Stimulated activated effector memory CD8-positive, alpha-beta T cell treated with anti-CD3 and anti-CD28 coated beads, Interleukin-12 subunit alpha, Interleukin-12 subunit beta, amount 100 ng/mL, for 72 hours (primary cell): ENCODE measurements at regions not wholly inside any gene's neighbourhood (a gene's known extent, or its start where the extent isn't known, plus 50 kb on each side); places are given as distances from the start of the nearest gene placed in this dataset.

ENCODE experiments used
- ATAC-seq: fragments of 150-1000 bp; cut with Tn5 transposase; 2 replicates; pipeline ENCODE4 v1.10.0; 2021
- DNase-seq, 2 donors: peaks; one replicate each; pipeline ENCODE4 v3.0.0; 2021 to 2022; ENCODE audit warnings: low spot score in 2 of 2
- H3K27ac Mint-ChIP-seq: one replicate; pipeline ENCODE4 v1.8.0; 2022; ENCODE audit warnings: mild to moderate bottlenecking, mixed read lengths
- H3K36me3 Mint-ChIP-seq: one replicate; pipeline ENCODE4 v1.8.0; 2022; ENCODE audit warnings: mild to moderate bottlenecking, mixed read lengths
- H3K4me1 Mint-ChIP-seq: one replicate; pipeline ENCODE4 v1.8.0; 2022; ENCODE audit warnings: mixed read lengths
- H3K4me3 Mint-ChIP-seq: one replicate; pipeline ENCODE4 v1.8.0; 2022; ENCODE audit warnings: mild to moderate bottlenecking, mixed read lengths
- H3K9me3 Mint-ChIP-seq: one replicate; pipeline ENCODE4 v1.8.0; 2022; ENCODE audit warnings: mixed read lengths

DNA sequence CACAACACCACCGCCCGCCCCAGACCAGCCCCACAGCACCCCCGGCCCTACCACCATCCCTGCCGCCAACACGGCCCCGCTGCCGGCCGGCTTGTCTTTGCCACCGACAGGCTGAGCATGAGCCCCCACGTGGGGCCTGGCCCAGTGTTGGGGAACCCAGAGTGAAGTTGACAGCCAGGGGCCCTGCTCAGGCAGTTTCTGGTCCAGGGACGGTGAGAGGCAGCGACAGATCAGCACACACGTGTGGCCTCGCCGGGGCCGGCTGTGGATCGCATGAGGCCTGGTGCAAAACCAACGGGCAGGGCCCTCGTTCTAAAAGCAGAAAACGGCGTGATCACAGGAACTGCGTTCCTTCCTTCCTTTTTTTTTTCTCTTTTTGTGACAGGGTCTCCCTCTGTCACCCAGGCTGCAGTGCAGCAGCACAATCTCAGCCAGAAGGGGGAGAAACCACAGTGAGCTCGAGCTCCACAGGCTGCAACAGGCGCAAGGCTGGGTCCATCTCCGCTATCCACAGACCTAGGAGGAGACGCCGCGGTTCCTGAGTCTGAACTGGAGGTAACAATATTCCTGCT is 50.5 kb upstream of the FBRSL1 start:
- no peak overlapping the region for H3K27ac Mint-ChIP-seq
- no peak overlapping the region for H3K4me3 Mint-ChIP-seq
- no peaks in the 10 kb centered on the region for H3K36me3 Mint-ChIP-seq
- no peaks in the 10 kb centered on the region for H3K9me3 Mint-ChIP-seq
- peaks cover 23% of the 10 kb centered on the region for H3K4me1 Mint-ChIP-seq
- DNase-seq (no peak), ATAC-seq (no peak)

DNA sequence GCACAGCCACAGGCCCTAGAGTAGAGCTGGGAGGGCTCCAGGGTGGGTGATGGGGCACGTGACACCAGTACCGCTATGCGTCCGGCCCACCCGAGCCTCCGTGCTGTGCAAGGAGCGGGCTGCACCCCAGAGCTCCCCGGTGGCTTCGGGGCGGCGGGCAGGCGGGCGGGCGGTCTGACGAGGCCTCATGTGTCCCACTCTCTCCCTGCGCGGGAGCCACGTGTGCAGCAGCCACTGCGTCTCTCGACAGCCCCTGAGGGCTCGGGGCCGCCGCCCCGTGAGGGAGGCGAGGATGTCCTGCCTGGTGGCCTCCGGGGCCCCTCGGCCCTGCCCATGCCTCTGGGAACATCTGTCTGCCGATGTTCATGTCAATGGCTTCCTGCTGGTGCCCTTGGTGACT is 51.2 kb upstream of the FBRSL1 start:
- Mint-ChIP-seq H3K4me3 (no peak overlapping the region), H3K4me1 (peaks cover 22% of the 10 kb centered on the region), H3K27ac (no peak overlapping the region), H3K9me3 (no peaks in the 10 kb centered on the region), H3K36me3 (no peaks in the 10 kb centered on the region)
- DNase-seq (no peak), ATAC-seq (no peak)

DNA sequence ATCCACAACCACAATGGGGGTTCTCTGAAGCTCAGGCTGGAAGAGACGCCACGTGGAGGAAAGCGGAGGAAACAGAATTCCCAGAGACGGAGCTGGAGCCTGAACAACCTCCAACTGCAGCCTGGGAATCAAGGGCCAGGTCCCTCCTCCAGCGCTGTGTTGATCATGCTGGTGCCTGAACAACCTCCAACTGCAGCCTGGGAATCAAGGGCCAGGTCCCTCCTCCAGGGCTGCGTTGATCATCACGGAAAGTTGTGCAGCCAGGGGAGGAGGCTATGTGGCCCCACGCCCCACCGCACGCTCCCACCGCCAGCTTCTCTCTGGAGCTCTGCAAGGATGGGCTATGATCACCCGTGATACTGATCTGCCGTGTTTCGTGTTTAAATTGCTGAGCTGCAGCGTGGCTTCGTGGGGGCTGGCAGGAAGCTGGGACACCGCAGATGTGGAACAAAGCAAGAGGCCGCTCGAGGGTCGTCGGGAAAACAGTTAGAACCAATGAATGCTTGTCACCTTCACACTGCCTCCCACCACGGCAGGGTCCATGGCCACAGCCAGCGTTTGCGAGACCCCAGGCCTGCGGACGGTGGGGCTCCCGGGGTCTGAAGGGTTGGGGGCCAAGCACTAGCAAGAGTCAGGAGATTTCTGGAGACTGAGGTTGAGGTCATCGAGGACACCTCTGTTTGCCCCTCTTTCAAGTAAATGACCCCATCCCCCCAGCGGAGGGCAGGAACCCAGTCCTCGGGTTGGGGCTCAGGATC is 51.8 kb upstream of the FBRSL1 start:
- peaks cover 21% of the 10 kb centered on the region for H3K4me1 Mint-ChIP-seq
- no peak overlapping the region for H3K4me3 Mint-ChIP-seq

GRCh38 chr12:132437252-132437932 is 52.6 kb upstream of the FBRSL1 start:
- ATAC-seq (peak; percentile 20), DNase-seq (no peak)
- H3K4me1 Mint-ChIP-seq: peaks cover 19% of the 10 kb centered on the region
- H3K27ac Mint-ChIP-seq: no peak overlapping the region
- H3K36me3 Mint-ChIP-seq: no peaks in the 10 kb centered on the region
- no peak overlapping the region for H3K4me3 Mint-ChIP-seq
- H3K9me3 Mint-ChIP-seq: no peaks in the 10 kb centered on the region

More for the DNA sequence above, 51.8 kb upstream of the FBRSL1 start:
- DNase-seq (no peak), ATAC-seq (no peak)
- Mint-ChIP-seq H3K36me3 (no peaks in the 10 kb centered on the region), H3K27ac (no peak overlapping the region), H3K9me3 (no peaks in the 10 kb centered on the region)

DNA sequence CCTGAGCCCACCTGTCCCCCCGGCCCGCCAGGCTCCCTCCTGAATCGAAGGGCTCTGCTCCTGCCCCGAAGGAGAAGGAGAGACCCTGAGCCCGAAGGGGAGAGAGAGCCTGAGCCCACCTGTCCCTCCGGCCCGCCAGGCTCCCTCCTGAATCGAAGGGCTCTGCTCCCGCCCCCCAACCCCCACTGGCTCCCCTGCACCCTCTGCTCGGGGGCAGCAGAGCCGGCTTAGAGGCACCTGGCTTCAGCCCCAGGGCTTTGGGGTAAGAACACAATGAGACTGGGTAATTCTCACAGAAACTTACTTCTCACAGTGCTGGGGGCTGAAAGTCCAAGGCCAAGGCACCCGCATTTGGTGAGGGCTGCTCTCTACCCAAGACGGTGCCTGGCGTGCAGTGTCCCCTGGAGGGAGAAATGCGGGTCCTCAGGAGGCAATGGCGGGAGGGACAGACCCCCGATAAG is 53.1 kb upstream of the FBRSL1 start:
- no peaks in the 10 kb centered on the region for H3K9me3 Mint-ChIP-seq
- H3K27ac Mint-ChIP-seq: no peak overlapping the region
- no peak overlapping the region for H3K4me3 Mint-ChIP-seq
- DNase-seq (no peak), ATAC-seq (no peak)
- peaks cover 19% of the 10 kb centered on the region for H3K4me1 Mint-ChIP-seq
- no peaks in the 10 kb centered on the region for H3K36me3 Mint-ChIP-seq

- DNase-seq (no peak), ATAC-seq (no peak)
- Mint-ChIP-seq H3K9me3 (no peaks in the 10 kb centered on the region), H3K4me3 (no peak overlapping the region), H3K4me1 (peaks cover 19% of the 10 kb centered on the region), H3K27ac (peak overlapping the region; percentile 26), H3K36me3 (no peaks in the 10 kb centered on the region)
Observed at GRCh38 chr12:132435486-132436187, 54.3 kb upstream of the FBRSL1 start.

DNA sequence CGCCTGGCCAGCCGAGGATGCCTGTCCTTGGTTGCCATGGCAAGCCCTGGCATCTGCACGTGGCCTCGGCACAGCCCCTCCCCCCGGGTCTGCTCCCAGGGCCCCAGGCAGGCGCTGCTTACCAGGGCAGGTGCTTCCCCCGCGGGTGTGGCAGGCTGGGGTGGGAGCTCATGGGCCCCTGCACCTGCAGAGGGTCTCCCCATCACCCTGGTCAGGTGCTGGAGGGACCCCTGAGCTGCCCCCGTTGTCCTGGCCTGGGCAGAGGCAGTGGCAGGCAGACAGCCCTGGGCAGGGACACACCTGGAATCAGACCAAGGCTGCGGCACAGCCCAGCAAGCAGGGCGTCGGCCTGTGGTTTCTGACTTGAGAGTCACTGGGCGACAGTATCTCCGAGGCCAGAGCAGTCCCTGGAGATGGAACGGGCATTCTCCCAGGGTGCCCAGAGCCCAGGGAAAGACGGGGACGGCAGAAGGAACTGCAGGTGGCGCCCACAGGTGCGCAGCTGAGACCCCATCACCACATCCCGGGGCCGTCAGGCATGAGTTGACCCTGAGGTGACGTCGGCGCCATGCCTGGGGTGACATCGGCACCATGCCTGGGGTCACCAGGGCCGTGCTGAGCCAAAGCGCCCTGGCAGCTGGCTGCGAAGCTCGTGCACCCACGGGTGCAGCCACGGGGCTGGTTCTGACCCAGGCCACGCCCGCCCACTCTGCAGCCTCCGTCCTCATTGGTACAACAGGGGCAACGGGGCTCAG is 56.1 kb upstream of the FBRSL1 start:
- peaks cover 33% of the 10 kb centered on the region for H3K4me1 Mint-ChIP-seq
- no peaks in the 10 kb centered on the region for H3K36me3 Mint-ChIP-seq
- no peaks in the 10 kb centered on the region for H3K9me3 Mint-ChIP-seq
- H3K27ac Mint-ChIP-seq: peak overlapping the region; percentile 7
- ATAC-seq (no peak), DNase-seq (no peak)
- H3K4me3 Mint-ChIP-seq: no peak overlapping the region

DNA sequence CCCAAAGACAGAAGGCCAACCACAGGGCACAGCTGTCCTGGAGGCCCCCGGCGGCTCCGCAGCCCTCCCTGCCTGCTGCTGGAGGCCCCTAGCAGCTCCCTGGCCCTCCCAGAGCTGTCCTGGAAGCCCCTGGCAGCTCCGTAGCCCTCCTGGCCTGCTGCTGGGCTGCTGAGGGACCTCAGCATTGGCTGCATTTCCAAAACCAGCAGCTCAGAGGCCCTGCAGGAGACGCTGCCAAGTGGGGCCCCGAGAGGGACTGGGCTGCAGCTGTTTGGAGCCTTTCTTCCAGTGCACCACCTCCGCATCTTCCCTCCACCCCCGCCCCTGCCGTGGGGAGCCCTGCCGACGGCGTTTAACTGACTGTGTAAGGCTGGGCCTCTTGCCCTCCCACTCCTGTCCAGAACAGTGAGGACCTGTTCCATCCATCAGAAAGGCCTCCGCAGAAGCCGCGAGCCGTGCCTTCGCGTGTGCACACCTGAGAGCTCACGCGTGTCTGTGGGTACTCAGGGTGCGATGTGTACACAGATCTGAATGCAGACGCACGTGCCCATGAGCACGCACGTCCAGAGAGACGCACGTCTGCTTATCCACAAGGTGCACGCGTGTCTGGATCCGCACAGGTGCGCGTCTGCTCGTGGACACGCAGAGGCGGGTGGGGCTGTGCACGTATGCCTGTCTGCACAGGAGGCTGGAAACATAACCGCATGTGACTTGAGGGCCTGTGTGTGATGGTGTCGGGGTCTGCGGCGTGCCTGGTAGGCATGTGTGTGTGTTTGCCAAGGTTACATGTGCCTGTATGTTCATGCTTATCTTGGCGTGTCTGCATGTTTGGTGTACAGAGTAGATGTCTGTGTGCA is 57.0 kb upstream of the FBRSL1 start:
- no peaks in the 10 kb centered on the region for H3K36me3 Mint-ChIP-seq
- no peak overlapping the region for H3K4me3 Mint-ChIP-seq

GRCh38 chr12:132432126-132432705 is 57.7 kb upstream of the FBRSL1 start:
- Mint-ChIP-seq H3K36me3 (no peaks in the 10 kb centered on the region), H3K4me1 (peaks cover 33% of the 10 kb centered on the region), H3K4me3 (no peak overlapping the region), H3K27ac (no peak overlapping the region), H3K9me3 (no peaks in the 10 kb centered on the region)
- ATAC-seq (no peak), DNase-seq (no peak)

More for the DNA sequence above, 57.0 kb upstream of the FBRSL1 start:
- DNase-seq: no peak
- Mint-ChIP-seq H3K9me3 (no peaks in the 10 kb centered on the region), H3K4me1 (peaks cover 33% of the 10 kb centered on the region), H3K27ac (peak overlapping the region; percentile 7)
- ATAC-seq: no peak

GRCh38 chr12:132430838-132431774 is 58.8 kb upstream of the FBRSL1 start:
- Mint-ChIP-seq H3K4me3 (peak overlapping the region; percentile 61), H3K9me3 (no peaks in the 10 kb centered on the region), H3K27ac (no peak overlapping the region), H3K36me3 (no peaks in the 10 kb centered on the region), H3K4me1 (peaks cover 32% of the 10 kb centered on the region)
- DNase-seq (no peak), ATAC-seq (no peak)

DNA sequence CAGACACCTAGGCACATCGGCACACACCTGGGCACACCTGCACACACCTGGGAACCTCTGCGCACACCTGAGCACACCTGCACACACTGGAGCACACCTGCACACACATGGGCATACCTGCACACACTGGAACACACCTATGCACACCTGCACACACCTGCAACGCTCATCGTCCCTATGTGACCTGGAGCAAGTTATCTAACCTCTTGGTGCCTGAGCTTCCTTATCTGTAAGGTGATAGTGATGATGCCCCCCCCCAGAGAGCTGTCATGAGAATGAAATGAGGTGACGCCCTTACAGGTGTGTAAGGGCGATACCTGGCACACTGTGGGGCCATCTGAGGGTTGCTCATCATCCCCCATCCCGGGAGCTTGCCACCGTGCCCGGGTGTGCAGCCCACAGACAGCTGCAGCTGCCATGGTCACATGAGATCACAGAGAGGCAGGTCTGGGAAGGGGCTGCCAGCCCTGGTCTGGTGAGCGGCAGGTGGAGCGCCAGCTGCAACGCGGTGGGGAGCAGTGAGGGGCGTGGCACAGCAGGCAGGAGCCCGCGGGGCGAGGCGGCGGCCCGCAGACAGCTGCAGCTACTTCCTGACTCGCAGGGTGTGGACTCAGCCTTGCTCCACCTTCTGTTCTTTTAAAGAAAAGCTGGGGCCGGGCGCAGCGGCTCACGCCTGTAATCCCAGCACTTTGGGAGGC is 59.9 kb upstream of the FBRSL1 start:
- DNase-seq: peak in 1 of 2 donors; percentile 20
- peak overlapping the region; percentile 61 for H3K4me3 Mint-ChIP-seq
- peaks cover 32% of the 10 kb centered on the region for H3K4me1 Mint-ChIP-seq

GRCh38 chr12:132429602-132429945 is 60.4 kb upstream of the FBRSL1 start:
- no peak for DNase-seq
- no peak for ATAC-seq
- Mint-ChIP-seq H3K36me3 (no peaks in the 10 kb centered on the region), H3K27ac (no peak overlapping the region), H3K4me3 (peak overlapping the region; percentile 61), H3K9me3 (no peaks in the 10 kb centered on the region), H3K4me1 (peaks cover 28% of the 10 kb centered on the region)

More for the DNA sequence above, 59.9 kb upstream of the FBRSL1 start:
- Mint-ChIP-seq H3K36me3 (no peaks in the 10 kb centered on the region), H3K9me3 (no peaks in the 10 kb centered on the region), H3K27ac (peak overlapping the region; percentile 45)
- peak; percentile 82 for ATAC-seq
